HG03520 (cell line): ENCODE measurements at regions not wholly inside any gene's neighbourhood (a gene's known extent, or its start where the extent isn't known, plus 50 kb on each side); places are given as distances from the start of the nearest gene placed in this dataset.
"Not testable (repeated sequence)": the region's sequence is repeated elsewhere in the genome, so short reads cannot be mapped to it uniquely, and the experiment has no call there.

Source experiments
- ATAC-seq: cut with Tn5 transposase; IDR thresholded peaks from one replicate; pipeline ENCODE4 v1.9.1; 2021; ENCODE audit warnings: mild to moderate bottlenecking, moderate library complexity; ENCODE audit not compliant: unreplicated experiment

DNA sequence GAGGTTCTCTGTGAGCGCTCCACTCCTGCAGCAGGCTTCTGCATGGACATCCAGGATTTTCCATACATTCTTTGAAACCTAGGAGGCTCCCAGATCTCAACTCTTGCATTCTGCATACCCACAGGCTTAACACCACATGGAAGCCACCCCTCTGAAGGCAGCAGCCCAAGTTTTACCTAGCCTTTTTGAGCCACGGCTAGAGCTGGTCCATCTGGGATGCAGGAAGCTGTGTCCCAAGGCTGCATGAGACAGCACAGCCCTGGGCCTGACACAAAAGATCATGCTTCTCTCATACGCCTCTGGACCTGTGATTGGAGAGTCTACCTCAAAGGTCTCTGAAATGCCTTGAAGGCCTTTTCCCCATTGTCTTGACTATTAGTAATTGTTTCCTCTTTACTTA is 53.6 kb upstream of the RPRM start:
- ATAC-seq = no peak

GRCh38 chr2:153533803-153534202 is 55.2 kb upstream of the RPRM start:
- not testable (repeated sequence) for ATAC-seq

DNA sequence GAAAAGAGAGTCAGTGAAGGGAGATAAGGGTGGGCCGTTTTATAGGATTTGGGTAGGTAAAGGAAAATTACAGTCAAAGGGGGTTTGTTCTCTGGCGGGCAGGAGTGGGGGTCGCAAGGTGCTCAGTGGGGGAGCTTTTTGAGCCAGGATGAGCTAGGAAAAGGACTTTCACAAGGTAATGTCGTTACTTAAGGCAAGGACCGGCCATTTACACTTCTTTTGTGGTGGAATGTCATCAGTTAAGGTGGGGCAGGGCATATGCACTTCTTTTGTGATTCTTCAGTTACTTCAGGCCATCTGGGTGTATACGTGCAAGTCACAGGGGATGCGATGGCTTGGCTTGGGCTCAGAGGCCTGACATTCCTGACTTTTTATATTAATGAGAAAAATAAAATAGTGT is 56.0 kb upstream of the RPRM start:
- ATAC-seq = not testable (repeated sequence)

- ATAC-seq = no peak
These were observed 57.6 kb upstream of the RPRM start for GRCh38 chr2:153536115-153536514.

- not testable (repeated sequence) for ATAC-seq
These were observed 59.5 kb upstream of the RPRM start for GRCh38 chr2:153538102-153538501.

GRCh38 chr2:153543635-153544071 is 65.1 kb upstream of the RPRM start:
- peak; percentile 73 for ATAC-seq

- ATAC-seq = no peak
These were observed 67.8 kb upstream of the RPRM start for GRCh38 chr2:153546358-153546757.

DNA sequence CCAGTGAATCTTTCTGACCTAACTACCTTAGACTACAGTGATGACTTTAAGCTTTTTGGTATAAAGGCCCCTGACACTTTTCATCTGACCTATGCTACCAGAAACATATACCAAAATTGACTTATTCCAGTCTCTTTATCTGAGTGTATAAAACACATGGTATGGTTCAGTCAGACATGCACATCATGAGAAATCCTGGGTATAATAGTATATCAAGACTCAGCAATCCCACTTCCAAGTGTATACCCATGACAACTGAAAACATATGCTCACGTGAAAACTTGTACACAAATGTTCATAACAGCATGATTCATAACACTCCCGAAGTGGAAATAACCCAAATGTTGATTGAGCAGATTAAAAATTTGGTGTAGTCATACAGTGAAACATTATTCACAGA is 70.0 kb upstream of the RPRM start:
- no peak for ATAC-seq

GRCh38 chr2:153551698-153552097 is 73.1 kb upstream of the RPRM start:
- no peak for ATAC-seq

DNA sequence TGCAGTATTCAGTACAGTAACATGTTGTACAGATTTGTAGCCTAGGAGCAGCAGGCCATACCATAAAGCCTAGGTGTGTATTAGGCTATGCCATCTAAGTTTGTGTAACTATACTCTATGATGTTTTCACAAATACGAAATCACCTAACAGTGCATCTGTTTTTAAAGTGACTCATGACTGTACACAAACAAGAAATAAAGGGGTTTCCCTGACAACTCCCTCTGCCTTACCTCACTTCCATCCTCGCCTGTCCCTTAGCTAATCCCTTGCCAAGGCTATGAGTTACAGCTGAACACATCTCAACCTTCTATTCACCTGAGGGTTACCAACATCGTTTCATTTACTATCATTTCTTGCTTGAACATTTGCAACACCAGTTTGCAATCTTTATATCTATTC is 78.6 kb upstream of the RPRM start:
- ATAC-seq = no peak

GRCh38 chr2:153557714-153558113 is 79.2 kb upstream of the RPRM start:
- ATAC-seq = no peak

DNA sequence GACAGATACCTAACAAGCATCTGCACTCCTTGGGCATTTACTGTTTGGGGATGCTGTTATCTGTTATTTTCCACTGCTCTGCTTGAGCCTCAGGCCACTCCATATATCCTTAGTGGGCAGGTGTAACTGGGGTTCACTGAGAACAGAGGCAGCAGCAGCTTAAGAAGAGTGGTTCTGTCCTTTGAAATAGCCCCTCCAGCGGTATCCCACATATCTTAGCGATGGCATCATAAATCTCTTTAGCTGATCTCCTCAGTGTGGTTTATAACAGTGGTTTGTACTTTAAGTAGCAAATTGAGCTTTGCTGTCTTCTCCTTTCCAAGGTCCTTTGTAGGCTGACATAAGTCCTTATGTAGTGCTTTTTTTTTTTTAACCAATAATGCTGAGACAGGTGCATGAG is 79.7 kb upstream of the RPRM start:
- no peak for ATAC-seq

- ATAC-seq = no peak
These were observed 88.8 kb upstream of the RPRM start for GRCh38 chr2:153567367-153567766.

- ATAC-seq = no peak
These were observed 89.5 kb upstream of the RPRM start for GRCh38 chr2:153568105-153568504.

- no peak for ATAC-seq
These were observed 96.8 kb upstream of the RPRM start for GRCh38 chr2:153575171-153575853.

GRCh38 chr2:153584244-153584643 is 105.7 kb upstream of the RPRM start:
- ATAC-seq = no peak

DNA sequence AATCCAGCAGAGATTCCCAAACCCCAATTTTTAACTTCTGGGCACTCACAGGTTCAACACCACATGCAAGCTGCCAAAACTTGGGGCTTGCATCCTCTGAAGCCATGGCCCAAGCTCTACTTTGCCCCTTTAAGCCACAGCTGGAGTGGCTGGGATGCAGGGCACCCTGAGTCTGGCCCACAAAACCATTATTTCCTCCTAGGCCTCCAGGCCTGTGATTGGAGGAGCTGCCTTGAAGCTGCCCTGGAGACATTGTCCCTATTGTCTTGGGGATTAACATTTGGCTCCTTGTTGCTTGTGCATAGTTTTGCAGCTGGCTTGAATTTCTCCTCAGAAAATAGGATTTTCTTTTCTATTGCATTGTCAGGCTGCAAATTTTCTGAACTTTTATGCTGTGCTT is 109.8 kb upstream of the RPRM start:
- ATAC-seq = no peak

DNA sequence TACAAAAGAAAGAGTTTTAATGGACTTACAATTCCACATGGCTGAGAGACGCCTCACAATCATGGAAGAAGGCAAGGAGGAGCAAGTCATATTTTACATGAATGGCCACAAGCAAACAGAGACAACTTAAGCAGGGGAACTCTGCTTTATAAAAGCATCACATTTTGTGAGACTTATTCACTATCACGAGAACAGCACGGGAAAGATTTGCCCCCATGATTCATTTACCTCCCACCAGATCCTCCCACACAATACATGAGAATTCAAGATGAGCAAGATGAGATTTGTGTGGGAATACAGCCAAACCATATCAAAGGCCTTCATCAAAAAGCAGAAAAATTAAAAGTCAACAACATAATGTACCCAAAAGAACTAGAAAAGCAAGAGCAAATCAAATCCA is 111.0 kb upstream of the RPRM start:
- no peak for ATAC-seq

GRCh38 chr2:153593086-153593485 is 114.5 kb upstream of the RPRM start:
- not testable (repeated sequence) for ATAC-seq

DNA sequence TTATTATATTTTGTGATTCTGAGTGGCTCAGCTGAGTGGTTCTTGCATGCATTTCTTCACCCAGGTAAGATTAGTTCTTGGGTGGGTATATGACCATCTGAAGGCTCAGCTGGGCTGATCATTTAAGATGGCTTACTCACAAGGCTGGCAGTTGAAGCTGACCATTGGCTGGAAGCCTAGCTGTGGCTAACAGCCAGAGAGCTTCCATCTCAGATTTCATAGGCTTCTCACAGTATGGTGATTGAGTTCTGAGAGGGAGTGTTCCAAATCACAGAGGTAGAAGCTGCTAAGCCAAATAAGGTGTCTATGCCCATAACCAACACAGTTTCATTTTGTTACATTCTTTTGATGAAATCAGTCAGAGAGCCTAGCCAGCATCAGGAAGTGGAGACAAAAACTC is 117.4 kb upstream of the RPRM start:
- ATAC-seq = no peak

- ATAC-seq = no peak
These were observed 123.2 kb upstream of the RPRM start for GRCh38 chr2:153601812-153602211.

DNA sequence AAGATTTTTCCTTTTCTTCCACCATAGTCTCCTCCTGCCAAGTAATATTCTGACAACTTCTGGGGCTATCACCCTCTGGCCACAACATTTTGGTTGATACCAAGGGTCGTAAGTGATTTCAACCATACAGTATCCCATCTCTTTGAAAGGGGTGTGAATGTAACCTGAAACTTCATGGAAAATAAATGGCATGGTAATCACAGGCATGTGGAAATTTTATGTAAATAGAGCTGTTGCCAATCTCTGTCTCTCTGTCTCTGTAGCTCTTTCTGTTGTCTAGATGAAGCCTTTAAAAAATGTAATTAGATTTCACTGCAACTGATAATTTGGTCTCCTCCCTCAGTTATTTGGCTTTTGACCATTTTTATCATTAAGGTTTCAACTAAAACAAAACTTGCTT is 125.6 kb upstream of the RPRM start:
- ATAC-seq = no peak

- no peak for ATAC-seq
These were observed 128.1 kb upstream of the RPRM start for GRCh38 chr2:153606623-153607022.
